GM23248 (cell line): ENCODE measurements at regions not wholly inside any gene's neighbourhood (a gene's known extent, or its start where the extent isn't known, plus 50 kb on each side); places are given as distances from the start of the nearest gene placed in this dataset.

Source experiments
- EZH2 ChIP-seq: fragments of 200-600 bp; sonication (generic); IDR thresholded peaks from 2 replicates; pipeline ENCODE4 v1.6.1; 2018; ENCODE audit warnings: antibody characterized with exemption, mild to moderate bottlenecking; ENCODE audit not compliant: insufficient read depth, poor library complexity, severe bottlenecking
- EZH2phosphoT487 ChIP-seq: fragments of 200-600 bp; sonication (generic); IDR thresholded peaks from 2 replicates; pipeline ENCODE4 v1.6.1; 2018; ENCODE audit warnings: antibody characterized with exemption, moderate library complexity, mild to moderate bottlenecking, low read depth; ENCODE audit not compliant: insufficient read depth

DNA sequence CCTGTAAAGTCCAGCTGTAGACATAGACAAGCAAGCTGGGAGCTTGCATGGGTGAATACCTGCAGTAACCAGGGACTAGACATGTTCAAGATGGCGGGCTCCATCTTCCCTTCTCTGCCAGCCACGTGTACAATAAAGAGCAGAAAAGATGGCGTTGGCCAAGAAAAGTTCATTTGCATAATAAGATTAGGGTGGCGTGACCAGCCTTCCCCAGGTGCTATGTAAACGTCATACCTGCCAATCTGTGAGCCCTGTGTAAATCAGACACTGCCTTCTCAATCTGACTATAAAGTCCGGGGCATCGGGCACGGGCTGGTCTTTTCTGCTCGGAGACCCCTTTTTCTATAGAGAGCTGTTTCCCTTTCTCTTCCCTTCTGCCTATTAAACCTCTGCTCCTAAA, 101.6 kb upstream of the XPO1 start:
- TF ChIP-seq EZH2, result no peak
- TF ChIP-seq EZH2phosphoT487, result no peak
